ENCODE measurements at regions not wholly inside any gene's neighbourhood (a gene's known extent, or its start where the extent isn't known, plus 50 kb on each side); places are given as distances from the start of the nearest gene placed in this dataset.

DNA sequence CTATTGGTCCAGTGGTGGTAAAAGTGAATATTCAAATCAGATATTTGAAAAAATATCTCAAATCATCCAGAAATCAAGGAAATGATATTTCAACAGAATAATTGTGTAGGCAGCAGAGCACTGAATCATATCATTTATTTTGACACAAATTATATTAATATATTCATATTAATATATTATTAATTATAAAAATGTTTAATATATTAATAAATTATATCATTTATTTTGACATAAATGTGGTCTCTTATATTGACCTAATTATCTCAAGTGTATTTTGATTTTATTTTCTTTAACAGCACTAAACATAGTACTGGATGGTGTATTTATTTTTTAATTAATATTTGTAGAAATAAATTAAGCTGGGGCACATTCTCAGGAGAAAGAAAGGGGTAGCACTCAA, 257.7 kb upstream of the THBS1 start:
- H3K27me3 ChIP-seq (ENCODE audit: control insufficient read depth, insufficient read depth, low read length), result no peaks in the 10 kb centered on the region
- no peak for DNase-seq (ENCODE audit: low read depth, low spot score)
- no peaks in the 10 kb centered on the region for H3K36me3 ChIP-seq (ENCODE audit: control insufficient read depth, insufficient read depth, low read length)
- no peaks in the 10 kb centered on the region for H3K9me3 ChIP-seq (ENCODE audit: control insufficient read depth, insufficient read depth, low read depth, low read length)
- no peak overlapping the region for H3K27ac ChIP-seq (ENCODE audit: low read length)
- in situ Hi-C loops (cut with HindIII; ENCODE audit: low pct_unique_long_range_greater_than_20kb, low sequenced_read_pairs) (no loop called here), intact Hi-C loops (cut with micrococcal nuclease; ENCODE audit: unreplicated experiment) (no loop called here)
- H3K4me1 ChIP-seq (ENCODE audit: control insufficient read depth, insufficient read depth, low read length), result no peaks in the 10 kb centered on the region
- TF ChIP-seq POLR2AphosphoS5 (IDR thresholded peaks at IDR 0.05; ENCODE audit: low read depth, low read length) (no peak), TCF7L2 (IDR thresholded peaks at IDR 0.05; ENCODE audit: low read depth, low read length) (no peak), SIN3A (IDR thresholded peaks at IDR 0.05; ENCODE audit: borderline replicate concordance, insufficient read depth, low read depth, low read length) (no peak)
- TF ChIP-seq, protein P1, sequence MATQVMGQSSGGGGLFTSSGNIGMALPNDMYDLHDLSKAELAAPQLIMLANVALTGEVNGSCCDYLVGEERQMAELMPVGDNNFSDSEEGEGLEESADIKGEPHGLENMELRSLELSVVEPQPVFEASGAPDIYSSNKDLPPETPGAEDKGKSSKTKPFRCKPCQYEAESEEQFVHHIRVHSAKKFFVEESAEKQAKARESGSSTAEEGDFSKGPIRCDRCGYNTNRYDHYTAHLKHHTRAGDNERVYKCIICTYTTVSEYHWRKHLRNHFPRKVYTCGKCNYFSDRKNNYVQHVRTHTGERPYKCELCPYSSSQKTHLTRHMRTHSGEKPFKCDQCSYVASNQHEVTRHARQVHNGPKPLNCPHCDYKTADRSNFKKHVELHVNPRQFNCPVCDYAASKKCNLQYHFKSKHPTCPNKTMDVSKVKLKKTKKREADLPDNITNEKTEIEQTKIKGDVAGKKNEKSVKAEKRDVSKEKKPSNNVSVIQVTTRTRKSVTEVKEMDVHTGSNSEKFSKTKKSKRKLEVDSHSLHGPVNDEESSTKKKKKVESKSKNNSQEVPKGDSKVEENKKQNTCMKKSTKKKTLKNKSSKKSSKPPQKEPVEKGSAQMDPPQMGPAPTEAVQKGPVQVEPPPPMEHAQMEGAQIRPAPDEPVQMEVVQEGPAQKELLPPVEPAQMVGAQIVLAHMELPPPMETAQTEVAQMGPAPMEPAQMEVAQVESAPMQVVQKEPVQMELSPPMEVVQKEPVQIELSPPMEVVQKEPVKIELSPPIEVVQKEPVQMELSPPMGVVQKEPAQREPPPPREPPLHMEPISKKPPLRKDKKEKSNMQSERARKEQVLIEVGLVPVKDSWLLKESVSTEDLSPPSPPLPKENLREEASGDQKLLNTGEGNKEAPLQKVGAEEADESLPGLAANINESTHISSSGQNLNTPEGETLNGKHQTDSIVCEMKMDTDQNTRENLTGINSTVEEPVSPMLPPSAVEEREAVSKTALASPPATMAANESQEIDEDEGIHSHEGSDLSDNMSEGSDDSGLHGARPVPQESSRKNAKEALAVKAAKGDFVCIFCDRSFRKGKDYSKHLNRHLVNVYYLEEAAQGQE (IDR thresholded peaks at IDR 0.05; ENCODE audit: insufficient read depth in 1 of 2, low read depth in 2 of 2, low read length in 1 of 2), result no peak
- TF ChIP-seq, protein P2, sequence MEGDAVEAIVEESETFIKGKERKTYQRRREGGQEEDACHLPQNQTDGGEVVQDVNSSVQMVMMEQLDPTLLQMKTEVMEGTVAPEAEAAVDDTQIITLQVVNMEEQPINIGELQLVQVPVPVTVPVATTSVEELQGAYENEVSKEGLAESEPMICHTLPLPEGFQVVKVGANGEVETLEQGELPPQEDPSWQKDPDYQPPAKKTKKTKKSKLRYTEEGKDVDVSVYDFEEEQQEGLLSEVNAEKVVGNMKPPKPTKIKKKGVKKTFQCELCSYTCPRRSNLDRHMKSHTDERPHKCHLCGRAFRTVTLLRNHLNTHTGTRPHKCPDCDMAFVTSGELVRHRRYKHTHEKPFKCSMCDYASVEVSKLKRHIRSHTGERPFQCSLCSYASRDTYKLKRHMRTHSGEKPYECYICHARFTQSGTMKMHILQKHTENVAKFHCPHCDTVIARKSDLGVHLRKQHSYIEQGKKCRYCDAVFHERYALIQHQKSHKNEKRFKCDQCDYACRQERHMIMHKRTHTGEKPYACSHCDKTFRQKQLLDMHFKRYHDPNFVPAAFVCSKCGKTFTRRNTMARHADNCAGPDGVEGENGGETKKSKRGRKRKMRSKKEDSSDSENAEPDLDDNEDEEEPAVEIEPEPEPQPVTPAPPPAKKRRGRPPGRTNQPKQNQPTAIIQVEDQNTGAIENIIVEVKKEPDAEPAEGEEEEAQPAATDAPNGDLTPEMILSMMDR (IDR thresholded peaks at IDR 0.05), result no peak
- ChIA-PET CTCF (no interaction called here), POLR2A (no interaction called here)
- no peak for ATAC-seq
- H3K4me3 ChIP-seq (ENCODE audit: low read depth in 2 of 2, low read length in 2 of 2), result no peak overlapping the region
- BruUV-seq (replicated peaks), result no TSS peak

DNA sequence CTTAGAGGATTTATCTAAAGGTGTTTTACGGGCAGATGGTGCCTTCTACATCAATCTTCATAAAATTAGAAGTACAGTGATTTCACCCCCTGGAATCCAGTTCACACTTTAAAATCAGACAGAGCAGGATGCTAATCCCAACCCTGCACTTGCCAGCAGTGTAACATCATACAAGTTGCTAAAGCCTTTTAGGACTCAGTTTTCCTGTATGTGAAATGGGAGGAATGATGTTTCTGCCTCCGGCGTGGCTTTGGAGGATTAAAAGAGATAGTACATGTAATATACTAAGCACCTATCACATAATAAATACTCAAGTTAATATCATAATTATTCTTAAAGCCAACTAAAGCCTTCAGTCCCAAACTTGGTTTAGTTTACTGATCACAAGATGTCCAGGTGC, 257.2 kb upstream of the THBS1 start:
- CTCF ChIA-PET, result no interaction called here
- POLR2A ChIA-PET, result no interaction called here
- Histone ChIP-seq H3K36me3 (ENCODE audit: control insufficient read depth, insufficient read depth, low read length) (no peaks in the 10 kb centered on the region), H3K4me1 (ENCODE audit: control insufficient read depth, insufficient read depth, low read length) (no peaks in the 10 kb centered on the region), H3K9me3 (ENCODE audit: control insufficient read depth, insufficient read depth, low read depth, low read length) (no peaks in the 10 kb centered on the region), H3K4me3 (ENCODE audit: low read depth in 2 of 2, low read length in 2 of 2) (no peak overlapping the region), H3K27ac (ENCODE audit: low read length) (no peak overlapping the region), H3K27me3 (ENCODE audit: control insufficient read depth, insufficient read depth, low read length) (no peaks in the 10 kb centered on the region)
- in situ Hi-C loops (cut with HindIII; ENCODE audit: low pct_unique_long_range_greater_than_20kb, low sequenced_read_pairs) (no loop called here), intact Hi-C loops (cut with micrococcal nuclease; ENCODE audit: unreplicated experiment) (no loop called here)
- TF ChIP-seq, protein P2 (IDR thresholded peaks at IDR 0.05), result no peak
- no peak for TF ChIP-seq SIN3A (IDR thresholded peaks at IDR 0.05; ENCODE audit: borderline replicate concordance, insufficient read depth, low read depth, low read length)
- TF ChIP-seq, protein P1 (IDR thresholded peaks at IDR 0.05; ENCODE audit: insufficient read depth in 1 of 2, low read depth in 2 of 2, low read length in 1 of 2), result no peak
- no peak for TF ChIP-seq POLR2AphosphoS5 (IDR thresholded peaks at IDR 0.05; ENCODE audit: low read depth, low read length)
- no peak for TF ChIP-seq TCF7L2 (IDR thresholded peaks at IDR 0.05; ENCODE audit: low read depth, low read length)
- ATAC-seq (no peak), DNase-seq (ENCODE audit: low read depth, low spot score) (no peak)
- BruUV-seq (replicated peaks), result no TSS peak

Measured in Panc1 (cell line).